ENCODE measurements at regions not wholly inside any gene's neighbourhood (a gene's known extent, or its start where the extent isn't known, plus 50 kb on each side); places are given as distances from the start of the nearest gene placed in this dataset.

DNA sequence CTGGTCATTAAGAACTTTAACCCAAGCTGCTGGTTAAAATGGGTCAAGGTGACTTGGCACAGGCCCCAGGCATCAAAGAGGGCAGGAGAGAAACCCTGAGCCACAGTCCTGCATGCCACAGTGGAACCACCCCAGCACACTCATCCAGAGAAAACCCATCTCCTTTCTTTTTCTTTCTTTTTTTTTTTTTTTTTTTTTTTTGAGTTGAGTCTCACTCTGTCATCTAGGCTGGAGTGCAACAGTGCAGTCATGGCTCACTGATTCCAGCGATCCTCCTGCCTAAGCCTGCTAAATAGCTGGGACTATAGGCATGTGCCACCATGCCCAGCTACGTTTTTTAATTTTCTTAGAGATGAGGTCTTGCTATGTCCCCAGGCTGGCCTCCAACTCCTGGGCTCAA lies 109.2 kb upstream of the RAB4A start:
- Histone ChIP-seq H3K36me3 (no peaks in the 10 kb centered on the region), H3K27ac (no peak overlapping the region), H3K4me3 (no peak overlapping the region), H3K4me1 (peaks cover 0 to 6% (median 3%) of the 10 kb centered on the region in 4 donors), H3K27me3 (no peaks in the 10 kb centered on the region), H3K9me3 (no peaks in the 10 kb centered on the region)
- no peak for DNase-seq
- no peak for TF ChIP-seq POLR2A (IDR thresholded peaks at IDR 0.05)
- TF ChIP-seq, protein P1, sequence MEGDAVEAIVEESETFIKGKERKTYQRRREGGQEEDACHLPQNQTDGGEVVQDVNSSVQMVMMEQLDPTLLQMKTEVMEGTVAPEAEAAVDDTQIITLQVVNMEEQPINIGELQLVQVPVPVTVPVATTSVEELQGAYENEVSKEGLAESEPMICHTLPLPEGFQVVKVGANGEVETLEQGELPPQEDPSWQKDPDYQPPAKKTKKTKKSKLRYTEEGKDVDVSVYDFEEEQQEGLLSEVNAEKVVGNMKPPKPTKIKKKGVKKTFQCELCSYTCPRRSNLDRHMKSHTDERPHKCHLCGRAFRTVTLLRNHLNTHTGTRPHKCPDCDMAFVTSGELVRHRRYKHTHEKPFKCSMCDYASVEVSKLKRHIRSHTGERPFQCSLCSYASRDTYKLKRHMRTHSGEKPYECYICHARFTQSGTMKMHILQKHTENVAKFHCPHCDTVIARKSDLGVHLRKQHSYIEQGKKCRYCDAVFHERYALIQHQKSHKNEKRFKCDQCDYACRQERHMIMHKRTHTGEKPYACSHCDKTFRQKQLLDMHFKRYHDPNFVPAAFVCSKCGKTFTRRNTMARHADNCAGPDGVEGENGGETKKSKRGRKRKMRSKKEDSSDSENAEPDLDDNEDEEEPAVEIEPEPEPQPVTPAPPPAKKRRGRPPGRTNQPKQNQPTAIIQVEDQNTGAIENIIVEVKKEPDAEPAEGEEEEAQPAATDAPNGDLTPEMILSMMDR (IDR thresholded peaks at IDR 0.05) = no peak

DNA sequence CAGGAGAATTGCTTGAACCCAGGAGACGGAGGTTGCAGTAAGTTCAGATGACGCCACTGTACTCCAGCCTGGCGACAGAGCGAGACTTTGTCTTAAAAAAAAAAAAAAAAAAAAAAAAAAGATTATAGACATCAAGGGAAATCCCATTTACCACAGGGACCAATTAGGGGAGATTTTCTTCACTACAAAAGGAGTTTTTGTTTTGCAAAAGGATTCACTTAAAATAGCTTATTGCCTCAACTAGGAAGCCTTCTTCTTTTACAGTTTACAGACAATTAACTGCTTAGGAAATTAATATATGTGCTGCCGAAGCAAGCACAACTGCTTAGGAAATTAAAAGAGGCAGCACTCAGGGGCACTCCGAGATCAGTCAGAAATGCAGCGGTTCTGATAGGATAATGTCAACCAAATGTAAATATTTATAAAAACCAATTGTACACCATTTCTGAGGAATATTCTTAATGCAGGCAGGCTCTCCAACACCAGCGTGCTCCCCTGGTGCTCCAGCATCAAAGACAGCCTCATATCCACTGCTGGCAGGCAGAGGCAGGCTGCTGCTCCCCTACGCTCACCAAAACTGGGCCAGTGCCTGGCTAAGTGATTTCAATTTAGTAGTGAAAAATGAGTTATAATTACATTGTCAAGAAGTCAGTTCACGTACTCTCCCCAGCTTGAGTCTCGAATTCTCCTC lies 107.9 kb upstream of the RAB4A start:
- no peaks in the 10 kb centered on the region for H3K27me3 ChIP-seq
- no peak overlapping the region for H3K4me3 ChIP-seq
- H3K27ac ChIP-seq = no peak overlapping the region
- H3K36me3 ChIP-seq = no peaks in the 10 kb centered on the region
- DNase-seq = no peak
- no peaks in the 10 kb centered on the region for H3K9me3 ChIP-seq
- no peak for TF ChIP-seq POLR2A (IDR thresholded peaks at IDR 0.05)
- TF ChIP-seq, protein P1 (IDR thresholded peaks at IDR 0.05) = no peak
- peaks cover 0 to 6% (median 3%) of the 10 kb centered on the region in 4 donors for H3K4me1 ChIP-seq

DNA sequence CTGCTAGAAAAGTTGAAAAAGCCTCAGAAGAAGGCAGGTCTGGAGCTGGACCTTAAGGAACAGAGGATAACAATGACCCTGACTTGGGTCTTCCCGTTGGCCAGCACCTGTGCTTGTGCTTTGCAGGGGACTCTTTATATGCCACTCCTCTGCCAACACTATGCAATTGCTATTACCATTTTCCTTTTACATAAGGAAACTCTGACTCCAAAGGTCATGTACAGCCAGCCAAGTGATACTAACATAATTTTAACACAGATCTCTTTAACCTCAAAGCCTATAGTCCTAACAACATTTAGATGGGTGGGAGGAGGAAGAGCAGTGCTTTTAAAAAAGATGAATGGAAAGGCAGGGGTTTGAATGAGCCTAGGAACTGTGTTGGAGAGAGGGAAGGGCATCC lies 106.6 kb upstream of the RAB4A start:
- no peak for DNase-seq
- no peak for TF ChIP-seq POLR2A (IDR thresholded peaks at IDR 0.05)
- TF ChIP-seq, protein P1 (IDR thresholded peaks at IDR 0.05) = peak in 1 of 6 experiments; percentile 4
- Histone ChIP-seq H3K36me3 (no peaks in the 10 kb centered on the region), H3K4me1 (peaks cover 0 to 6% (median 3%) of the 10 kb centered on the region in 4 donors), H3K4me3 (no peak overlapping the region), H3K9me3 (no peaks in the 10 kb centered on the region), H3K27ac (peak overlapping the region in 3 of 4 donors; percentile 6 to 77 (median 44)), H3K27me3 (no peaks in the 10 kb centered on the region)

DNA sequence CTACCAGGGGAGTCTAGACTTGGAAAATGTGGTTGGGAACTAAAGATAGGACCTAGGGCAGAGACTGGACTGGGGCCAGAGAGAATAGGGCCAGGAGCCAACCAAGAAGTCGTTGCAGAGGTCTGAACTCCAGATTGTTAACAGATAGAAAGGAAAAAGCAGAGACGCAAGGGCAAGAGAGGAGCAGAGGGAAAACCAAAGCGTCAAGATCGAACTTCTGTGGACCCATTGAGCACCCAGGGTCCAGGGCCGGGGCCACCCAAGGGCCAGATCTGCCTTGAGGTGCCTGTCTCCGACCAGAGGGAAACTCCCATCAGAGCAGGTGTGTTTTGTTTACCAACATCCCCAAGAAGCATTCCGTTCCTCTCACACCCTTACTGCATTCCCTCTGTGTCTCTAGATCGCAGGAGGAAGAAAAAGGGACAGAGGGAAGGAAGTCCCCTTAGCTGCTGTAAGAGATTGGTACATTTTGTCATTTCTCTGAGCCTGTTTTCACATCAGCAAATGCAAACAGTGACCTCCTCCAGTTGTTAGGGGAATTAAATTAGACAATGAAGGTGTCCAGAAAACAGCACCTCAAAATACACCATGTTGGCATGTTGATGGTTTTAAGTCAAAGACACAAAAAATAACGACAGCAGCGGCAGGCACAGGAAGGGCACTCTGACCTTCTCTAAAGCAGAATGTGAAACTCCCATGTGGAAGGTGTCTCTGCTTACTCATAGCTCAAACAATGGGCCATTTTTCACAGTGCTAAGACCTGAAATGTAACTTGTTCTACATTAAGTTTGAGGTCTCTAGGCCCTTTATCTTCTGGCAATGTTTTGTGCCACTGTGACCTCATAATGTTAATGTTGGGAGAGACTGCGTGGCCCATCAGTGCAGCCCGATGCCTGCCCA lies 105.8 kb upstream of the RAB4A start:
- DNase-seq = no peak
- Histone ChIP-seq H3K4me1 (peaks cover 0 to 6% (median 3%) of the 10 kb centered on the region in 4 donors), H3K4me3 (no peak overlapping the region), H3K9me3 (no peaks in the 10 kb centered on the region), H3K27me3 (no peaks in the 10 kb centered on the region), H3K27ac (peak overlapping the region in 3 of 4 donors; percentile 6 to 77 (median 44)), H3K36me3 (no peaks in the 10 kb centered on the region)
- TF ChIP-seq, protein P1 (IDR thresholded peaks at IDR 0.05) = no peak
- TF ChIP-seq POLR2A (IDR thresholded peaks at IDR 0.05) = no peak

DNA sequence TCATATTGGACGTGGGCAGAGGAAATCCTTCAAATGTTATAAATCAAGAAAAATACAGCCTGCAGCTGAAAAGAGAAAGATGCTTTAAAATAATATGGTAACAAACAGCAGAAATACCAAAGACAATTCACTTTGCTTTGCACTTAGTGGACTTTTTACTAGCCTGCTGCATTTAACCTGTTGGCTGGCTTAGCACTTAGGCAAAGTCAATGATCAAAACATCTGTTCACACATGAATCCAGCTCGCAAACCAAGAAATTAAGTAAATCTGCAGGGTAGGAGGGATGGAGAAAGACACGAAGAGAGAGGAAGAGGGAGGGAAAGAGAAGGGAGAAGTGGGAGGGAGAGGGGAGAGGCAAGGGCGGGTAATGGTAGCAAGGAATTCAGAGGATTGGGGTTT lies 103.6 kb upstream of the RAB4A start:
- Histone ChIP-seq H3K4me3 (no peak overlapping the region), H3K27ac (no peak overlapping the region), H3K9me3 (no peaks in the 10 kb centered on the region), H3K4me1 (peaks cover 0 to 9% (median 3%) of the 10 kb centered on the region in 4 donors), H3K36me3 (no peaks in the 10 kb centered on the region), H3K27me3 (no peaks in the 10 kb centered on the region)
- TF ChIP-seq, protein P1 (IDR thresholded peaks at IDR 0.05) = no peak
- no peak for TF ChIP-seq POLR2A (IDR thresholded peaks at IDR 0.05)
- DNase-seq = no peak

Data from Peyer's patch (tissue), 4 donors.